GM21723 (cell line): ENCODE measurements at regions not wholly inside any gene's neighbourhood (a gene's known extent, or its start where the extent isn't known, plus 50 kb on each side); places are given as distances from the start of the nearest gene placed in this dataset.

Experiments
- ATAC-seq: cut with Tn5 transposase; IDR thresholded peaks from one replicate; pipeline ENCODE4 v1.9.1; 2021; ENCODE audit warnings: mild to moderate bottlenecking, moderate library complexity; ENCODE audit not compliant: unreplicated experiment

GRCh38 chr2:129877795-129878775 is 101.4 kb upstream of the RAB6C start:
- peak; percentile 25 for ATAC-seq

DNA sequence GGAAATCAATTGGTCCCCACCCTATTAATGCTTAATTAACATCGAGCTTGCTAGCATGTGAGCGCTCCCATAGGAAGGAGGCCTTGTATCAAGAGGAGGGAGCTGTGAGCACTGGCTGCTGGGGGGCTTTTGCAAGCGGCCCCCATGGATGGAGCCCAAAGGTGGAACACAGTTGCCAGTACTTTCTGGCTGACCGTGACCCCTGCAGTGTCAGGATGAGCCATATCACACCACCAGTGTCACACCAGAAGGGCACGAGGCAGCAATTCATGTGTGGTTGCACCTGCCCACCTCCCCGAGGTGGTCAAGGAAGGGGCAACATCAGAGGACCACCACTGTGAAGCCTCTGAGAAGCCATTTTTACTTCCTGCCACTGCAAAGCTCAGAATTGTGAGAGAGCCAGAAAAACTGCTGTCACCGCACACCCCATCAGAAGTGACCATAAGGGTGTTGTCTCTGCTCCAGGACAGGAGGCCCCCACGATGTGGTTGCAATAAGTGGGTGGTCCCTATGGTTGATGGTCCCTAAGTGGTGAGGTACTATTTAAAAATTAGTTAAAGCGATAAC is 99.8 kb upstream of the RAB6C start:
- no peak for ATAC-seq

DNA sequence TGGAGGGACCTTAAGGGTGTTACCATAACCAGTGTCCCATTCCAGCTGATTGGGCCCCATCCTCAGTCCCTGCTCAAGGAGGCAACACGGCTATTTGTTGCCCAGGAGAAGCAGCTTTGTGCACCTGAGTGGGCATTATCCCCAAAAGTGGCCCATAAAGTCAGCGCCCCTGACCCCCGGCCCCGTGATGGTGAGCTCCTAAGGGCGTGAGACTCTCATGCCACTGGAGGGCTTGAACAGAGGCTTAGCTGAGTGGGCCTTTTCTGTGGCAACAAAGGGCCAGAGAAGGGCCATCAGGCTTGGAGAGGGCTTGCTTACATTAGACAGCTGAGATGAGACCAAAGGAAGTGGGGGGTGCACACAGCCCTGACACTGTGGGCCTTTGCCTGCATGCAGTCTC is 99.2 kb upstream of the RAB6C start:
- ATAC-seq: no peak

DNA sequence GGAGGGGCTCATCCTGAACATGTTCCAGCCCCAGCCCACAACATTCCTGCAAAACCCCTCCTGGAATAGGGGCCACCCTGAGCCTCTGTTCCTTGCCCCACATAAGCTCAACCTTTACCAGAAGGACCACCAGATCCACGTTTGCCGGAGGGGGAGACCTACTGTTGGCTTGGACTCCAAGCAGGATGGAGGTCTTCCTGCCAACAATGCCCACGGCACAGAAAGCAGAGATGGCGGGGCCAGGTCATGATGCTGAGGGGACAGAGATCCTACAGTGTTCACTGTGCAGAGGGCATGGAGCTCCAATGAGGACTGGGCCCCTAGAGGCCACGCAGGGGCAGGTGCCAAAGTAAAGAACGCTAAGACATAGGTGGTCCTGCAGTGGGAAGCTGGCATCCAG is 98.5 kb upstream of the RAB6C start:
- ATAC-seq: no peak

DNA sequence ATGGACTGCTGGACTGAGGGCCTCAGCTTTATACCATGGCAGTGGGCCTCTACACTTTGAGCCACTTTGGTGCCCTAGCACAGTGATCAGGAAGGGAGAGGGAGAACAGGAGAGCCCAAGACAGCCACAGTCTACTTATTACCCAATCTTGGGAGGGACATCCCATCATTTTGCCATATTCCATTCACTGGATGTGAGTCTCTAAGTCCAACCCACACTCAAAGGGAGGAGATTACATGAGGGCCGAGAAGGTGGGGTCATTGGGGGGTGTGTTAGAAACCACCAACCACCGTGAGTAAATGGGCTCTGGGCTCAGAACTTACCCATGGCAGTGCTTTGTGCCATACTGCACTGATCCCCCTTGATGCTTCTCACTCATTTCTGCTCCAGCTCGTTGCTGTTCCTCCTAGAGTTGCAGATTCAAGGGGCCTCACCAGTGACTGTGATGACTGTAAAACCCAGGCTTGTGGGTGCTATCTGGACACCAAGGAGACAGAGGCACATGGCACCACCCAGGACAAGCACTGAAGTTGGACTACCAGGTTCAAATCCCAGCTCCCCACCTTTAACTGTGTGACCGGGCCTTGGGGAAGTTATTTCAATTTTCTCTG is 97.6 kb upstream of the RAB6C start:
- no peak for ATAC-seq

DNA sequence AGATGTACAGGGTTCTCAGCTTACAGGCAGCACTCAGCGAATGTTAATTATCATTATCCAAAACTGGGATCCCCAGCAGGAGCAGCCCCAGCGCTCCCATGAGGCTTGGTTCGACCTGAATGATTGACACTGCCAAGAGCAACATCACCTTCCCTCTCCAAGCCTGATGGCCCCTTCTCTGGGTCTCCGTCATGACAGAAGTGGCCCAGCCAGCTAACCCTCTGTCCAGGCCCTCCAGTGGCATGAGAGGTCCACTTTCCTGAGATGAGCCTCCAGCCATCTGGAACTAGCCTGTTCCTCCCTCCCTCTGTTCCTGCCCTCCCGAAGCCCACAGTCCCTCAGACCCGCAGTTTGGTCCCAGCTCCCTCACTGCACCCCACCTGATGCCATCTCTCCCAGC is 97.0 kb upstream of the RAB6C start:
- ATAC-seq: no peak

DNA sequence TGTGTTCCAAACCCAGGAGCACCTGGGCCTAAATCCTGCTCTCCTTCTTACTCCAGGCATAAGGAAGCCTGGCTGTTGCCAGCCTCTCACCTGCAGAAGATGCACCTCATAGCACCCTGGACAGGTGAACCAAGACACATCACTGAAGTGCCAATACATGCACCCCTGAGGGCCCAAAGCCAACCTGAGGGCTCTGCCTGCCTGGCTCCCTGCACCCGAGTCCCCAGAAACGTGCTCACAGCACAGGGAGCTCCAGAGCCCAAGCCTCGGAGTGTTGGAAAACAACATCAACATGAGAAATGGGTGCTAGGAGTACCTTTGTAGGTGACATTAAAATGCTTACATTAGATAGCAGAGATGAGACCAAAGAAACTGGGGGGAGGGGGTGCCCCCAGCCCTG is 96.3 kb upstream of the RAB6C start:
- no peak for ATAC-seq

GRCh38 chr2:129884221-129884786 is 95.2 kb upstream of the RAB6C start:
- no peak for ATAC-seq

GRCh38 chr2:129885735-129886134 is 93.7 kb upstream of the RAB6C start:
- no peak for ATAC-seq

DNA sequence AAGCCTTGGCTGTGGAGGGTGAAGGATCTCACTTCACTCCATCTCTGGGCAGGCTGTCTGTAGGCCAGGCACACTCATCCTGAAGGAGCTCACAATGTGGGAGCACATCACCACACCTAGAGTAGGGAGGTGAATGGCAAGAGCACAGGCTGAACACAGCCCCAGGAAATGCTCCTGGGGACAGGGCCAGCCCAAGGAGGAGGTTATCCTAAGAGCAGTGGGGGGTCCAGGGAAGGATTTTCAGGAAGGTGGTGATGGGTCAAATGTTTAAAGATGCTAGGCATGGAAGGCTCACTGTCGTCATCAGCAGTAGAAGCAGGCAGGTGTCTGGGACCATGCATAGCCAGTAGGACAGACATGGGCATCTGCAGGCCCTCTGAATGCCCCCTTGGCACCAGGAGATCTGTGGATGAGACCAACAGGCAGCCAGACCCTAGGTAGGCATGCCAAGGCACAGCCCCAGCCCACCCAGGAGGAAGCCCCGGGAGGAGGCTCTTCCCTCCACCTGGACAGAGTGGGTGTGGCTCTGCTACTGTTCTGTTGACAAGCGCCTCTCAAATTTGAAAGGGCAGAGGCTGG is 91.7 kb upstream of the RAB6C start:
- no peak for ATAC-seq

- no peak for ATAC-seq
Measured at GRCh38 chr2:129888461-129888860, 91.0 kb upstream of the RAB6C start.

- ATAC-seq: no peak
Measured at GRCh38 chr2:129888896-129889295, 90.6 kb upstream of the RAB6C start.

DNA sequence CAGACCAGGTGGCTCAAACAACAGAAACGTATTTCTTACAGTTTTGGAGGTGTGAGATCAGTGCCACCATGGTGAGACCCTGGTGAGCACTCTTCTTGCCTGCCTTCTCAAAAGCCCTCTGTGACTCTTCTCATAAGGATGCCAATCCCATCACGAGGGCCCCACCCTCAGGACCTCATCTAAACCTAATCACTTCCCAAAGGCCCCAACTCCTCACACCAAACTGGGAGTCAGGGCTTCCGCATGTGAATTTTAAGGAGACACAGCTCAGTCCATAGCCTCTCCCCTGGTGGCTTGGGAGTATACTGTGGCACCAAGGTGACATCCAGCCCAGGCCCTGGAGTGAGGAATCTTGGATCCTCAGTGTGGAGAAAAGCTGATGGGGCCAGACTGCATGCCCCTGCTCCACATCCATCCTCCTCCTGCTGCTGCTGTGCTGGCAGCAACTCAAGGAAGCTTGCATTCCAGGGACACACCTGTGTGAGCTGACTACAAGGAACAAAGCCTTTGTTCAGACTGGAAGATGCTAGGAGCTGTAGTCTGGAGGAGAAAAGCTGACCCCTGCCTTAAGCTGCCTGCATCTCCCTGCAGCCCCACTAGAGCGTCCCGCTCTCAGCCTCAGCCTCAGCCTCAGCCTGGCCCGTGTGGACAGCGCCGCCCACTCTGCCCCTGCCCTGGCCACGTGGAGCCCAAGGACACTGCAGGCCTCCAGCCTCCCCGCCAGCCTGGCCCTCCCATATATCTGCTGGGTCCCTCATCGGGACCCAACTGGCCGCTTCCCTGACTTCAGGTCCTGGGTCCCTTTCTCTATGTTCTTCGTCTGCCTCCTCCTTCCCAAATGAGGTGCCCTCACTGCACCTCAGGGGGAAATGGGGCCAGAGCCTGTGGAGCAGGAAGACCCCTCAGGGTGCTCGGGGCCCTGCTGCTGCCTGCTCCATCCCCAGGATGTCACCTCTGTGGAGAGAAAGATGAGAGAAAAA is 87.8 kb upstream of the RAB6C start:
- no peak for ATAC-seq

- ATAC-seq: no peak
Measured at GRCh38 chr2:129892360-129892759, 87.1 kb upstream of the RAB6C start.

DNA sequence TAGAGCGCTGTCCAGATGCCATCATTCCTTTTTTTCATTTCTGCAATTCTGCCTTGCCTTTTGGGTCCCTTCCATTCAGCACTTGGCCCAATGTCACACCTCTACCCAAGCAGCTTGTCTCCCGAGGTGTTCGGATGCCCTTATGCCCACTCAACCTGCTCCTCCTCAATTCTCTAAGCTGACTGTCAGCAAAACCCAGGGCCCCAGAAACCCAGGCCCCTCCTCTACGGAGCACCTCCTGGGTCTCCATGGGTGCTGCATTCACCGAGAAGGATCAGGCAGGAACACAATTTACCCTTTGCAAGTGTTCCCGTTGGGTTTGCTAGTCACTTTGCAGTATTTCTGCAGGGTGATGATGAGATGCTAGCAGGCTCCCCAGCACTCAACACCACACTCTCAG is 86.7 kb upstream of the RAB6C start:
- ATAC-seq: no peak

GRCh38 chr2:129893244-129893643 is 86.2 kb upstream of the RAB6C start:
- ATAC-seq: no peak

DNA sequence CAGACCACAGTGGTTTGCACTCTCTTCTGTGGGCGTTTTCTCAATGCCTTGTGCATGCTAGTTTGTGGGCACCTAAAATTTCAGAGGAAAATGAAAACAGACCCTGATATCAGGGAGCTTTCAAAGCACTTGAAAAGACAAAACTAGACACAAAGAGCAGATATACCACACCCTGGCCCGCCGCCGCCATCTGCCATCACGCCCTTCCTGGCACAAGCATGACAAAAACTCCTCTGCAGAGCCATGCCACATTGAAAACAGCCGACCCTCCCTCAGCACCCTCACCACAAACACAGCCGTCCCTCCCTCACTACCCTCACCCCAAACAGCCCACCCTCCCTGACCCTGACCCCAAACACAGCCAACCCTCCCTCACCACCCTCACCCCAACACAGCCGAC is 84.8 kb upstream of the RAB6C start:
- no peak for ATAC-seq

DNA sequence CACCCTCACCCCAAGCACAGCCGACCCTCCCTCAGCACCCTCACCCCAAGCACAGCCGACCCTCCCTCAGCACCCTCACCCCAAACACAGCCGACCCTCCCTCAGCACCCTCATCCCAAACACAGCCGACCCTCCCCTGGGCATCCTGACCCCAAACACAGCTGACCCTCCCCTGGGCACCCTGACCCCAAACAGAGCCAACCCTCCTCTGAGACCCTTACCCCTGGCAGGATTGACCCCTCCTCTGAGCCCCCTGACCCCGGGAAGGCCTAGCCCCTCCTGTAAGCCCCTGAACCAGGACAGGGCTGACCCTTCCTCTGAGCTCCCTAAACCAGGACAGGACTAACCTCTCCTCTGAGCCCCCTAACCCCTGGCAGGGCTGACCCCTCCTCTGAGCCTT is 84.4 kb upstream of the RAB6C start:
- ATAC-seq: no peak

DNA sequence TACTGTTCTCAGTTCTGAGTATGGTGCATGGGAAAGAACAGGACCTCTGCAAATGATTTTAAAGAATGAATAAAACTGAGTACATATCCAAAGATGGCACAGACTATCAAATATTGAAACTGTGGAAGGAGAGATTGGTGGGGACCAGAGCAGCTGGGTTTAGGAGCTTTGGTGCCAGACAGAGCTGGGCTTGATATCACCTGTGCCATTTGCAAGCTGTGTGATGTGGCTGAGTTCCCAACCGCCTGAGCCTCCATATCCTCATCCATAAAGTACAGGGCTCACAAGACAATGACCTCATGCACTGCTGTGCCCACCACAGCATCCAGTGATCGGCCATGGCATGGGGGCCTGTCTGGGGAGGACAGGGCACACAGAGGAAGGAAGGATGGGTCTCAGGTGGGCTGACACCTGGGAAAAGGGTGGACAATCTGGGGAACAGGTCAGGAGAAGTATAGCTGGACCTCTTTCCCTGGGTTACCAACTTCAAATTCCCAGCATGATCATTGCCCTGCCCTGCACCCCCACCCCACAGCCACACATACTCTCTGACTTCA is 83.9 kb upstream of the RAB6C start:
- no peak for ATAC-seq
